Hepatocyte (in vitro differentiated cells): ENCODE measurements at regions not wholly inside any gene's neighbourhood (a gene's known extent, or its start where the extent isn't known, plus 50 kb on each side); places are given as distances from the start of the nearest gene placed in this dataset.

Source experiments
- DNase-seq: peaks from one replicate; pipeline ENCODE4 v3.0.0-alpha.2; 2016; ENCODE audit warnings: low spot score
- H2AFZ ChIP-seq: fragments of 200-600 bp; sonication (generic); 2 replicates; pipeline ENCODE4 v1.6.0; 2016; ENCODE audit warnings: antibody characterized with exemption, mild to moderate bottlenecking
- H3K27ac ChIP-seq: fragments of 200-600 bp; sonication (generic); 2 replicates; pipeline ENCODE4 v1.5.1; 2016; ENCODE audit warnings: mild to moderate bottlenecking
- H3K27me3 ChIP-seq: fragments of 200-600 bp; sonication (generic); 2 replicates; pipeline ENCODE4 v1.6.1; 2016
- H3K36me3 ChIP-seq: fragments of 200-600 bp; sonication (generic); replicated peaks from 2 replicates; pipeline ENCODE4 v1.5.1; 2016; ENCODE audit warnings: low read depth; ENCODE audit not compliant: insufficient read depth
- H3K4me1 ChIP-seq: fragments of 200-600 bp; sonication (generic); 2 replicates; pipeline ENCODE4 v1.5.1; 2016; ENCODE audit warnings: mild to moderate bottlenecking, moderate library complexity; ENCODE audit not compliant: insufficient read depth
- H3K4me2 ChIP-seq: fragments of 200-600 bp; sonication (generic); 2 replicates; pipeline ENCODE4 v1.6.0; 2016
- H3K4me3 ChIP-seq: fragments of 200-600 bp; sonication (generic); 2 replicates; pipeline ENCODE4 v1.5.1; 2016; ENCODE audit warnings: mild to moderate bottlenecking
- H3K79me2 ChIP-seq: fragments of 200-600 bp; sonication (generic); 2 replicates; pipeline ENCODE4 v1.6.0; 2017; ENCODE audit warnings: mild to moderate bottlenecking
- H3K9me2 ChIP-seq: fragments of 200-600 bp; sonication (generic); replicated peaks from 2 replicates; pipeline ENCODE4 v1.6.0; 2017; ENCODE audit warnings: mild to moderate bottlenecking; ENCODE audit not compliant: insufficient read depth
- H3K9me3 ChIP-seq: fragments of 200-600 bp; sonication (generic); 2 replicates; pipeline ENCODE4 v1.5.1; 2016; ENCODE audit warnings: low read depth, mild to moderate bottlenecking
- H4K20me1 ChIP-seq: fragments of 200-600 bp; sonication (generic); 2 replicates; pipeline ENCODE4 v1.6.0; 2016; ENCODE audit warnings: mild to moderate bottlenecking; ENCODE audit not compliant: insufficient read depth, poor library complexity, severe bottlenecking
- CTCF ChIP-seq: fragments of 200-600 bp; sonication (generic); IDR thresholded peaks from 2 replicates; pipeline ENCODE4 v1.5.1; 2016; ENCODE audit warnings: antibody characterized with exemption, mild to moderate bottlenecking; ENCODE audit not compliant: poor library complexity
- EZH2 ChIP-seq: fragments of 200-600 bp; sonication (generic); IDR thresholded peaks from 2 replicates; pipeline ENCODE4 v1.6.1; 2016; ENCODE audit warnings: antibody characterized with exemption, mild to moderate bottlenecking, borderline replicate concordance
- EZH2phosphoT487 ChIP-seq: fragments of 200-600 bp; sonication (generic); IDR thresholded peaks from one replicate; pipeline ENCODE4 v1.6.1; 2018; ENCODE audit warnings: antibody characterized with exemption, mild to moderate bottlenecking, low read depth, moderate library complexity; ENCODE audit not compliant: unreplicated experiment, severe bottlenecking
- WGBS: methylation state at CpG from one replicate; pipeline ENCODE4 v1.1.6; 2016; ENCODE audit warnings: low lambda C conversion rate; ENCODE audit errors: missing lambda C conversion rate; 5-methylcytosine and 5-hydroxymethylcytosine counted together

- Histone ChIP-seq H3K9me3 (no peaks in the 10 kb centered on the region), H3K4me2 (no peak overlapping the region), H2AFZ (no peak overlapping the region), H3K79me2 (no peaks in the 10 kb centered on the region), H3K36me3 (no peaks in the 10 kb centered on the region), H3K27ac (no peak overlapping the region), H4K20me1 (no peaks in the 10 kb centered on the region), H3K4me1 (no peaks in the 10 kb centered on the region), H3K9me2 (no peaks in the 10 kb centered on the region), H3K27me3 (no peaks in the 10 kb centered on the region), H3K4me3 (no peak overlapping the region)
- no peak for DNase-seq
- no peak for TF ChIP-seq CTCF
- no peak for TF ChIP-seq EZH2
- no peak for TF ChIP-seq EZH2phosphoT487
- 69% methylated on average over 3 of the region's 3 CpGs for WGBS
Observed at GRCh38 chr2:162917626-162918025, 79.1 kb upstream of the KCNH7 start.

GRCh38 chr2:162916286-162916801 is 77.8 kb upstream of the KCNH7 start:
- H3K4me2 ChIP-seq = no peak overlapping the region
- 91% methylated on average over 16 of the region's 17 CpGs for WGBS
- no peak overlapping the region for H3K4me3 ChIP-seq
- no peaks in the 10 kb centered on the region for H3K9me3 ChIP-seq
- H4K20me1 ChIP-seq = no peaks in the 10 kb centered on the region
- no peak for DNase-seq
- TF ChIP-seq EZH2phosphoT487 = no peak
- TF ChIP-seq CTCF = no peak
- no peak for TF ChIP-seq EZH2
- H3K36me3 ChIP-seq = no peaks in the 10 kb centered on the region
- no peak overlapping the region for H2AFZ ChIP-seq
- H3K9me2 ChIP-seq = no peaks in the 10 kb centered on the region
- H3K4me1 ChIP-seq = no peaks in the 10 kb centered on the region
- H3K79me2 ChIP-seq = no peaks in the 10 kb centered on the region
- H3K27ac ChIP-seq = no peak overlapping the region
- no peaks in the 10 kb centered on the region for H3K27me3 ChIP-seq

GRCh38 chr2:162915858-162916257 is 77.3 kb upstream of the KCNH7 start:
- no peak overlapping the region for H3K27ac ChIP-seq
- no peaks in the 10 kb centered on the region for H3K4me1 ChIP-seq
- no peak for TF ChIP-seq CTCF
- no peak for TF ChIP-seq EZH2phosphoT487
- TF ChIP-seq EZH2 = no peak
- H3K9me3 ChIP-seq = no peaks in the 10 kb centered on the region
- no peak overlapping the region for H3K4me3 ChIP-seq
- no peaks in the 10 kb centered on the region for H3K9me2 ChIP-seq
- H3K79me2 ChIP-seq = no peaks in the 10 kb centered on the region
- H3K27me3 ChIP-seq = no peaks in the 10 kb centered on the region
- no peak for DNase-seq
- WGBS = 97% methylated on average over 8 of the region's 8 CpGs
- H3K36me3 ChIP-seq = no peaks in the 10 kb centered on the region
- H3K4me2 ChIP-seq = no peak overlapping the region
- no peaks in the 10 kb centered on the region for H4K20me1 ChIP-seq
- H2AFZ ChIP-seq = no peak overlapping the region

- no peaks in the 10 kb centered on the region for H3K27me3 ChIP-seq
- no peaks in the 10 kb centered on the region for H3K36me3 ChIP-seq
- no peaks in the 10 kb centered on the region for H3K9me2 ChIP-seq
- H3K9me3 ChIP-seq = no peaks in the 10 kb centered on the region
- no peak for TF ChIP-seq EZH2
- TF ChIP-seq CTCF = no peak
- 100% methylated on average over 2 of the region's 2 CpGs for WGBS
- H3K79me2 ChIP-seq = no peaks in the 10 kb centered on the region
- no peak overlapping the region for H3K4me3 ChIP-seq
- no peaks in the 10 kb centered on the region for H3K4me1 ChIP-seq
- H3K4me2 ChIP-seq = no peak overlapping the region
- no peaks in the 10 kb centered on the region for H4K20me1 ChIP-seq
- no peak for DNase-seq
- no peak overlapping the region for H3K27ac ChIP-seq
- no peak overlapping the region for H2AFZ ChIP-seq
Observed at GRCh38 chr2:162914161-162914560, 75.6 kb upstream of the KCNH7 start.
